Spinal cord (tissue), 9 donors: ENCODE measurements at regions not wholly inside any gene's neighbourhood (a gene's known extent, or its start where the extent isn't known, plus 50 kb on each side); places are given as distances from the start of the nearest gene placed in this dataset.

Experiments
- DNase-seq, 6 donors: peaks; one replicate each; pipeline versions ENCODE4 v3.0.0 to v3.0.0-alpha.2; 2013 to 2015; ENCODE audit warnings: low spot score in 6 of 6, low read depth in 4 of 6
- H3K27ac ChIP-seq: one replicate; pipeline ENCODE4 v1.5.1; 2013; ENCODE audit warnings: low read depth, low read length, control low read depth
- H3K27me3 ChIP-seq: one replicate; pipeline ENCODE4 v1.6.1; 2013; ENCODE audit warnings: low read length; ENCODE audit not compliant: control insufficient read depth, insufficient read depth
- H3K36me3 ChIP-seq: one replicate; pipeline ENCODE4 v1.6.1; 2013; ENCODE audit warnings: low read length; ENCODE audit not compliant: control insufficient read depth, insufficient read depth
- H3K4me1 ChIP-seq: one replicate; pipeline ENCODE4 v1.6.1; 2013; ENCODE audit warnings: low read length; ENCODE audit not compliant: control insufficient read depth, insufficient read depth
- H3K4me3 ChIP-seq: one replicate; pipeline ENCODE4 v1.5.1; 2013; ENCODE audit warnings: low read depth, low read length, control low read depth
- H3K9me3 ChIP-seq: one replicate; pipeline ENCODE4 v1.6.1; 2013; ENCODE audit warnings: low read length; ENCODE audit not compliant: control insufficient read depth, insufficient read depth
- WGBS: methylation state at CpG from one replicate; pipeline ENCODE4 v1.1.5; 2013; ENCODE audit warnings: missing lambda C conversion rate; ENCODE audit not compliant: insufficient coverage; 5-methylcytosine and 5-hydroxymethylcytosine counted together
- donor health status: healthy.

GRCh38 chr10:69729326-69730048, 72.2 kb upstream of the COL13A1 start:
- Histone ChIP-seq H3K4me1 (peaks cover 23% of the 10 kb centered on the region), H3K36me3 (no peaks in the 10 kb centered on the region), H3K9me3 (no peaks in the 10 kb centered on the region), H3K27ac (peak overlapping the region; percentile 53), H3K4me3 (no peak overlapping the region), H3K27me3 (no peaks in the 10 kb centered on the region)
- DNase-seq: no peak
- 76% methylated on average over 12 of the region's 12 CpGs for WGBS

- Histone ChIP-seq H3K4me3 (no peak overlapping the region), H3K27me3 (no peaks in the 10 kb centered on the region), H3K27ac (peak overlapping the region; percentile 53), H3K4me1 (peaks cover 23% of the 10 kb centered on the region), H3K36me3 (no peaks in the 10 kb centered on the region), H3K9me3 (no peaks in the 10 kb centered on the region)
- peak in 1 of 6 donors; percentile 54 for DNase-seq
- 72% methylated on average over 15 of the region's 16 CpGs for WGBS
These were observed 71.2 kb upstream of the COL13A1 start for GRCh38 chr10:69730251-69731156.

- Histone ChIP-seq H3K27ac (peak overlapping the region; percentile 50), H3K9me3 (no peaks in the 10 kb centered on the region), H3K4me3 (no peak overlapping the region), H3K27me3 (no peaks in the 10 kb centered on the region), H3K36me3 (no peaks in the 10 kb centered on the region), H3K4me1 (peaks cover 23% of the 10 kb centered on the region)
- 49% methylated on average over 3 of the region's 3 CpGs for WGBS
- peak in 1 of 6 donors; percentile 65 for DNase-seq
These were observed 70.5 kb upstream of the COL13A1 start for GRCh38 chr10:69731184-69731583.

- no peak for DNase-seq
- H3K4me1 ChIP-seq: peaks cover 26% of the 10 kb centered on the region
- no peaks in the 10 kb centered on the region for H3K27me3 ChIP-seq
- no peaks in the 10 kb centered on the region for H3K36me3 ChIP-seq
- no peak overlapping the region for H3K4me3 ChIP-seq
- 84% methylated on average over 7 of the region's 8 CpGs for WGBS
- peak overlapping the region; percentile 50 for H3K27ac ChIP-seq
- no peaks in the 10 kb centered on the region for H3K9me3 ChIP-seq
These were observed 70.0 kb upstream of the COL13A1 start for GRCh38 chr10:69731698-69732097.

- H3K36me3 ChIP-seq: no peaks in the 10 kb centered on the region
- H3K4me3 ChIP-seq: no peak overlapping the region
- no peak overlapping the region for H3K27ac ChIP-seq
- no peaks in the 10 kb centered on the region for H3K9me3 ChIP-seq
- no peak for DNase-seq
- peaks cover 31% of the 10 kb centered on the region for H3K4me1 ChIP-seq
- WGBS: 90% methylated on average over 16 of the region's 16 CpGs
- no peaks in the 10 kb centered on the region for H3K27me3 ChIP-seq
These were observed 69.4 kb upstream of the COL13A1 start for GRCh38 chr10:69732147-69732825.

GRCh38 chr10:69732826-69733150, 68.9 kb upstream of the COL13A1 start:
- H3K27ac ChIP-seq: no peak overlapping the region
- no peaks in the 10 kb centered on the region for H3K27me3 ChIP-seq
- no peak for DNase-seq
- no peaks in the 10 kb centered on the region for H3K36me3 ChIP-seq
- WGBS: 89% methylated on average over 6 of the region's 6 CpGs
- H3K4me3 ChIP-seq: no peak overlapping the region
- peaks cover 31% of the 10 kb centered on the region for H3K4me1 ChIP-seq
- H3K9me3 ChIP-seq: no peaks in the 10 kb centered on the region

GRCh38 chr10:69733791-69734261, 67.9 kb upstream of the COL13A1 start:
- WGBS: 89% methylated on average over 2 of the region's 4 CpGs
- no peaks in the 10 kb centered on the region for H3K36me3 ChIP-seq
- no peak overlapping the region for H3K4me3 ChIP-seq
- no peaks in the 10 kb centered on the region for H3K27me3 ChIP-seq
- peaks cover 28% of the 10 kb centered on the region for H3K4me1 ChIP-seq
- no peak for DNase-seq
- no peaks in the 10 kb centered on the region for H3K9me3 ChIP-seq
- no peak overlapping the region for H3K27ac ChIP-seq

- Histone ChIP-seq H3K4me3 (no peak overlapping the region), H3K27ac (no peak overlapping the region), H3K4me1 (peaks cover 31% of the 10 kb centered on the region), H3K36me3 (no peaks in the 10 kb centered on the region), H3K27me3 (no peaks in the 10 kb centered on the region), H3K9me3 (no peaks in the 10 kb centered on the region)
- DNase-seq: no peak
- 78% methylated on average over 8 of the region's 8 CpGs for WGBS
These were observed 67.3 kb upstream of the COL13A1 start for GRCh38 chr10:69734416-69734796.

GRCh38 chr10:69734797-69735468, 66.8 kb upstream of the COL13A1 start:
- 84% methylated on average over 7 of the region's 9 CpGs for WGBS
- H3K4me1 ChIP-seq: peaks cover 26% of the 10 kb centered on the region
- H3K27ac ChIP-seq: no peak overlapping the region
- no peaks in the 10 kb centered on the region for H3K27me3 ChIP-seq
- no peak for DNase-seq
- H3K9me3 ChIP-seq: no peaks in the 10 kb centered on the region
- H3K36me3 ChIP-seq: no peaks in the 10 kb centered on the region
- no peak overlapping the region for H3K4me3 ChIP-seq
